NT2/D1 (cell line): ENCODE measurements at regions not wholly inside any gene's neighbourhood (a gene's known extent, or its start where the extent isn't known, plus 50 kb on each side); places are given as distances from the start of the nearest gene placed in this dataset.

Experiments
- SUZ12 ChIP-seq: IDR thresholded peaks from 2 replicates; pipeline ENCODE4 v1.6.1; 2011; ENCODE audit not compliant: insufficient read length, insufficient read depth; ENCODE audit errors: extremely low read depth
- ZNF274 ChIP-seq: IDR thresholded peaks from 2 replicates; pipeline ENCODE4 v1.6.1; 2011; ENCODE audit warnings: mild to moderate bottlenecking, low read depth, low read length

DNA sequence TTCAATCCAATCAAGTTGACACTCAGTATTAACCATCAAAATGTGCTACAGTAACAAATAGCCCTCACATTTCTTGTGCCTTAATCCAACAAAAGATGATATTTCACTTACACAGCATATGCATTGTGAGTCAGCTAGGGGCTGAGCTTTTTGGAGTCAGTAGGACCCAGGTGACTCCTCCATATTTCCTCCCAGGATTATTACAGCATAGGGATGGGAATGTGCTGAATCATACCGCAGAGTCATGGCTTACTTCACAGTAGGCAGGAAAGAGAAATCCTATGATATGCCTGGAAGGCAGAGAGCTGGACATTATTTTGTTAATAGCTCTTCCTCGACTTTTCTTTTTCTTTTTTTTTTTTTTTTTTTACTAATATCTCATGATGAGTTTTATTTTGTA is 153.3 kb downstream of the TMEM182 start:
- TF ChIP-seq ZNF274 (no peak), SUZ12 (no peak)
